CD4-positive, alpha-beta T cell treated with Interleukin-4 for 4 hours (primary cell): ENCODE measurements at regions not wholly inside any gene's neighbourhood (a gene's known extent, or its start where the extent isn't known, plus 50 kb on each side); places are given as distances from the start of the nearest gene placed in this dataset.
"Not testable (repeated sequence)": the region's sequence is repeated elsewhere in the genome, so short reads cannot be mapped to it uniquely, and the experiment has no call there.

Experiments
- DNase-seq: peaks from one replicate; pipeline ENCODE4 v3.0.0-alpha.2; 2020

- DNase-seq: peak; percentile 58
Measured at GRCh38 chr15:30842798-30843472, 60.8 kb upstream of the FAN1 start.

GRCh38 chr15:30845536-30845935 lies 58.2 kb upstream of the FAN1 start:
- DNase-seq: not testable (repeated sequence)
